ENCODE measurements at regions not wholly inside any gene's neighbourhood (a gene's known extent, or its start where the extent isn't known, plus 50 kb on each side); places are given as distances from the start of the nearest gene placed in this dataset.

DNA sequence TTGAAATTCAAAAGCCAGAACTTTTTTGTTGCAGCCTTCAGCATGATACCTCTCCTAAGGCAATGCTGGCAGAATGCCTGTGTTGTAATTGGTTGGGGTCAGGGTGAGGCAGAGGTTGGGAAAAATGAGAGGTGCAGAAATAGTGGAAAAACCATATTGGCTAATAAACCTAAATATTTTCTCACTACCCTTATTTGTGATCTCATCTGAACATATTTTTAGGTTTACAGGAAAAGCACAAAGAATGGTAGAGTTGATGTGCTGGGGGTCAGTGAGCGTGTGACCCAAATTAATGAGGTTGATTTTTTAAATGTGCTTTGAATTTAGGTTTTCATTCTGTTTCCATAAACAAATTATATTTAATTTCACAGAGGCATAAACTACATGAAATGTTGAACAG is 437.3 kb downstream of the HDGFL1 start:
- peaks cover 0 to 3% (median 0%) of the 10 kb centered on the region in 4 donors for H3K9me3 ChIP-seq (ENCODE audit: control insufficient read depth in 4 of 4, insufficient read depth in 3 of 4, low read length in 3 of 4)
- no peak overlapping the region for H3K4me3 ChIP-seq
- H3K4me1 ChIP-seq (ENCODE audit: control insufficient read depth in 5 of 5, insufficient read depth in 5 of 5, low read length in 5 of 5): no peaks in the 10 kb centered on the region
- ATAC-seq (ENCODE audit: insufficient read depth, low FRiP score) (no peak), DNase-seq (no peak)
- 3 to 92% methylated on average over 1 of the region's 1 CpG for WGBS, 2 donors
- H3K9ac ChIP-seq (ENCODE audit: insufficient read depth in 1 of 2, low read length in 2 of 2): no peak overlapping the region
- TF ChIP-seq, protein P1, sequence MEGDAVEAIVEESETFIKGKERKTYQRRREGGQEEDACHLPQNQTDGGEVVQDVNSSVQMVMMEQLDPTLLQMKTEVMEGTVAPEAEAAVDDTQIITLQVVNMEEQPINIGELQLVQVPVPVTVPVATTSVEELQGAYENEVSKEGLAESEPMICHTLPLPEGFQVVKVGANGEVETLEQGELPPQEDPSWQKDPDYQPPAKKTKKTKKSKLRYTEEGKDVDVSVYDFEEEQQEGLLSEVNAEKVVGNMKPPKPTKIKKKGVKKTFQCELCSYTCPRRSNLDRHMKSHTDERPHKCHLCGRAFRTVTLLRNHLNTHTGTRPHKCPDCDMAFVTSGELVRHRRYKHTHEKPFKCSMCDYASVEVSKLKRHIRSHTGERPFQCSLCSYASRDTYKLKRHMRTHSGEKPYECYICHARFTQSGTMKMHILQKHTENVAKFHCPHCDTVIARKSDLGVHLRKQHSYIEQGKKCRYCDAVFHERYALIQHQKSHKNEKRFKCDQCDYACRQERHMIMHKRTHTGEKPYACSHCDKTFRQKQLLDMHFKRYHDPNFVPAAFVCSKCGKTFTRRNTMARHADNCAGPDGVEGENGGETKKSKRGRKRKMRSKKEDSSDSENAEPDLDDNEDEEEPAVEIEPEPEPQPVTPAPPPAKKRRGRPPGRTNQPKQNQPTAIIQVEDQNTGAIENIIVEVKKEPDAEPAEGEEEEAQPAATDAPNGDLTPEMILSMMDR (IDR thresholded peaks at IDR 0.05; ENCODE audit: control extremely low read depth, extremely low read depth): no peak
- H3K36me3 ChIP-seq (ENCODE audit: control insufficient read depth in 4 of 4, insufficient read depth in 4 of 4, low read length in 4 of 4): no peaks in the 10 kb centered on the region
- no peak overlapping the region for H3K27ac ChIP-seq (ENCODE audit: low read depth in 1 of 2, low read length in 1 of 2)
- H3K27me3 ChIP-seq (ENCODE audit: control insufficient read depth in 3 of 3, insufficient read depth in 3 of 3, low read length in 2 of 3): no peaks in the 10 kb centered on the region

DNA sequence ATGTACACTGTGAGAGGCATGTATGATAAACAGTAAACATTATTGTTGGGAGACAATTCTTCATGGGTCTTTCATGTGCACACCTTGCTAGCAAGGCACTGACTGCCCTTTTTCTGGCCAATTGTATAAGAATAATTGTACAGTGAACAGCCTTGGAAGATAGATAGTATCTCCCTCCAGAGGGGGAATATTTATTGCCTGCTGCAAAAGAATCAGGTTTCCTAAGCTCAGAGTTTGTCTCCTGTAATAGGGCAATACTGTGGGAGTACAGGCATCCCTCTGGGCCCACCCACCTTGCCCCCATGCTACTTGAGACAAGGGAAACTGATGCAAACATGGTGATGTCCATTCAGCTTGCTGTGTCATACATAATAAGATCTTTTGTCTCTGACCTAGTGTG is 442.2 kb downstream of the HDGFL1 start:
- no peak for ATAC-seq (ENCODE audit: insufficient read depth, low FRiP score)
- no peak overlapping the region for H3K4me3 ChIP-seq
- no peak overlapping the region for H3K9ac ChIP-seq (ENCODE audit: insufficient read depth in 1 of 2, low read length in 2 of 2)
- no peak for DNase-seq
- peaks cover 0 to 3% (median 0%) of the 10 kb centered on the region in 4 donors for H3K9me3 ChIP-seq (ENCODE audit: control insufficient read depth in 4 of 4, insufficient read depth in 3 of 4, low read length in 3 of 4)
- TF ChIP-seq, protein P1 (IDR thresholded peaks at IDR 0.05; ENCODE audit: control extremely low read depth, extremely low read depth): no peak
- no peaks in the 10 kb centered on the region for H3K36me3 ChIP-seq (ENCODE audit: control insufficient read depth in 4 of 4, insufficient read depth in 4 of 4, low read length in 4 of 4)
- H3K4me1 ChIP-seq (ENCODE audit: control insufficient read depth in 5 of 5, insufficient read depth in 5 of 5, low read length in 5 of 5): no peaks in the 10 kb centered on the region
- no peak overlapping the region for H3K27ac ChIP-seq (ENCODE audit: low read depth in 1 of 2, low read length in 1 of 2)
- no peaks in the 10 kb centered on the region for H3K27me3 ChIP-seq (ENCODE audit: control insufficient read depth in 3 of 3, insufficient read depth in 3 of 3, low read length in 2 of 3)

DNA sequence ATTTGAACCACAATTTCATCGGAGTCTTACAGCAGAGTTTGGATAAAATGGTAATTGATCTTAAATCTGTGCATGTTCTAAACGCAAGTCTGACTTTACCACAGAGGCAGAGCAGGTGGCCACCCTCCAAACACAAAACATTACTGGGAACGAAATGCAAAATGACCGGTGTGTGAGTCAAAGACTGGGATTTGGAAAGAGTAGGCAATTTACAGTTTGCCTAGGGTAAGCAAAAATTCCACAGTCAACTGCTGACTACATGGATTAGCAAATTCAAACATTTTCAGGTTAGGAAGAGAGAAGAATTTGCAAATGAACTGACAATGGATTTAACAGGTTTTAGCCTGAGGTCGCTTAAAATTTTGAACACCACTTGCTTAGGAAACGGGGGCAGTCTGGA is 444.4 kb downstream of the HDGFL1 start:
- no peaks in the 10 kb centered on the region for H3K36me3 ChIP-seq (ENCODE audit: control insufficient read depth in 4 of 4, insufficient read depth in 4 of 4, low read length in 4 of 4)
- H3K9ac ChIP-seq (ENCODE audit: insufficient read depth in 1 of 2, low read length in 2 of 2): no peak overlapping the region
- no peak for ATAC-seq (ENCODE audit: insufficient read depth, low FRiP score)
- DNase-seq: no peak
- H3K9me3 ChIP-seq (ENCODE audit: control insufficient read depth in 4 of 4, insufficient read depth in 3 of 4, low read length in 3 of 4): peaks cover 0 to 3% (median 0%) of the 10 kb centered on the region in 4 donors
- TF ChIP-seq, protein P1 (IDR thresholded peaks at IDR 0.05; ENCODE audit: control extremely low read depth, extremely low read depth): no peak
- no peak overlapping the region for H3K4me3 ChIP-seq
- H3K27ac ChIP-seq (ENCODE audit: low read depth in 1 of 2, low read length in 1 of 2): no peak overlapping the region
- 79 to 84% methylated on average over 6 of the region's 6 CpGs for WGBS, 2 donors
- no peaks in the 10 kb centered on the region for H3K27me3 ChIP-seq (ENCODE audit: control insufficient read depth in 3 of 3, insufficient read depth in 3 of 3, low read length in 2 of 3)
- H3K4me1 ChIP-seq (ENCODE audit: control insufficient read depth in 5 of 5, insufficient read depth in 5 of 5, low read length in 5 of 5): no peaks in the 10 kb centered on the region

DNA sequence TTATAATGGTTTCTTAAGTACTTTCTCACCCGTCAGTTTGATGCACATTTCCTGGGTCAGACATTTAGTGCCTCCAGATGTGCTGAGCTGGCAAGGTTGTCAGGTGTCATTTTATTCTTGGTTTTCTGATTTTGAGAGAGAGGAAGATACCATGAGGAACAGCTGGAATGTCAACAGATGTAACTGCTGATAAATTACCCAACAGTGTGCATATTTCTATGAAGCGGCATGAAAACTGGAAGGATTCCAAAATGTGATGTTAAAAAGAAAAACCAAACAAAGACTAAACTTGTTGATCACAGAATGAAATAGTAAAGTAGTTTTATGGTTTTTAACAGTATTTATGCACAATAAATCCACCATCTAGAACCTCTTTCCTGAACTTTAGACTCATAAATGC is 447.3 kb downstream of the HDGFL1 start:
- WGBS, 2 donors: 47 to 48% methylated on average over 2 of the region's 2 CpGs

More for the DNA sequence above, 447.3 kb downstream of the HDGFL1 start:
- DNase-seq: peak in 2 of 3 donors; percentile 23 to 44
- H3K9me3 ChIP-seq (ENCODE audit: control insufficient read depth in 4 of 4, insufficient read depth in 3 of 4, low read length in 3 of 4): peaks cover 0 to 2% (median 0%) of the 10 kb centered on the region in 4 donors
- H3K9ac ChIP-seq (ENCODE audit: insufficient read depth in 1 of 2, low read length in 2 of 2): no peak overlapping the region
- no peaks in the 10 kb centered on the region for H3K27me3 ChIP-seq (ENCODE audit: control insufficient read depth in 3 of 3, insufficient read depth in 3 of 3, low read length in 2 of 3)
- no peak overlapping the region for H3K4me3 ChIP-seq
- no peak for ATAC-seq (ENCODE audit: insufficient read depth, low FRiP score)
- no peaks in the 10 kb centered on the region for H3K4me1 ChIP-seq (ENCODE audit: control insufficient read depth in 5 of 5, insufficient read depth in 5 of 5, low read length in 5 of 5)
- no peak overlapping the region for H3K27ac ChIP-seq (ENCODE audit: low read depth in 1 of 2, low read length in 1 of 2)
- TF ChIP-seq, protein P1 (IDR thresholded peaks at IDR 0.05; ENCODE audit: control extremely low read depth, extremely low read depth): no peak
- H3K36me3 ChIP-seq (ENCODE audit: control insufficient read depth in 4 of 4, insufficient read depth in 4 of 4, low read length in 4 of 4): no peaks in the 10 kb centered on the region

All from lung (tissue), 11 donors.